ENCODE measurements at regions not wholly inside any gene's neighbourhood (a gene's known extent, or its start where the extent isn't known, plus 50 kb on each side); places are given as distances from the start of the nearest gene placed in this dataset.

- TF ChIP-seq ZNF331 (CRISPR knock-in tag; IDR thresholded peaks at IDR 0.05; ENCODE audit: low read depth): no peak
- TF ChIP-seq CTCF (conservative IDR thresholded peaks at IDR 0.05; ENCODE audit: low read depth in 2 of 2): no peak
- no peak for TF ChIP-seq REST (IDR thresholded peaks at IDR 0.05; ENCODE audit: unreplicated experiment)
- TF ChIP-seq EZH2 (IDR thresholded peaks at IDR 0.05; ENCODE audit: low read depth, unreplicated experiment): no peak
- TF ChIP-seq JUNB (IDR thresholded peaks at IDR 0.05; ENCODE audit: unreplicated experiment): no peak
Measured at GRCh38 chr2:156874707-156875106, 382.8 kb upstream of the GALNT5 start.
